NCI-H1694 treated with DMSO at 0.1 percent for 48 hours (cell line): ENCODE measurements at regions not wholly inside any gene's neighbourhood (a gene's known extent, or its start where the extent isn't known, plus 50 kb on each side); places are given as distances from the start of the nearest gene placed in this dataset.
"Not testable (repeated sequence)": the region's sequence is repeated elsewhere in the genome, so short reads cannot be mapped to it uniquely, and the experiment has no call there.

Experiments used
- DNase-seq: peaks from one replicate; lab custom pipeline; 2025; lab: John Stamatoyannopoulos, UW

DNA sequence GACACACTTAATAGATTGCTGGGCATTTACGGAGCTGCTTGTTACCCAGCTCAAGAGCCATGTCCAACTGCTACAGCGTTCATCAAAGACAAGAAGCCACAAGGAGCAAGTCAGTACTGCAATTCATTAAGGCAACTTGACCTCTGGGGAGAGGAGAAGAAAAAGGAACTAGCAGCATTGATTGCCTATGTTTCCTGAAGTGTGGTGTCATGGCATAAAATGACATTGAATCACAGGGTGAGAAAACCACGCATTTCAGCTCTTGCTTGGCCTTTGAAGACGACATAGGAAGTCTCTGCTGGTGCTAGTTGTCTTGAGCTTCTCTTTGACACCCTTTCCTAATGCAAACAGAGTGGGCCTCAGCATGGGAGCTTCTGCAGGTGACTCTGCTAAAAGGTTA lies 139.1 kb downstream of the CDH26 start:
- no peak for DNase-seq

DNA sequence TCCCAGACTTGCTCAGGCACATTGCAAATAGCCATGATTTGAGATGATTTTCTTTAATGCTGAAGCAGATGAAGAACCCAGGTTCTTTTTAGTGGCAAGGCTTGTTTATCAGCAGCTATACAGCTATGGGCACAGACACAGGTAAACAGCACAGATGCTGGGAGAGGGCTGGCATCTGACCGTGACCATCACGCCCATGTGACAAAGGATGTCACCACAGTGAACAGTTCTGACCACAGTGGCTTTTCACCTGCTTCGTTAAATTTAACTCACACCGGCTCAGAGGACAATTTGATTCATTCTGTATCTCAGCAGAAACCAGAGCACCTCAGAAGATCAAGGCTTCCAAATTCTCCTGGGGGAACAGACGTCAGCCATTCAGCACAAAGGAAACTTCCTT lies 142.6 kb downstream of the CDH26 start:
- no peak for DNase-seq

DNA sequence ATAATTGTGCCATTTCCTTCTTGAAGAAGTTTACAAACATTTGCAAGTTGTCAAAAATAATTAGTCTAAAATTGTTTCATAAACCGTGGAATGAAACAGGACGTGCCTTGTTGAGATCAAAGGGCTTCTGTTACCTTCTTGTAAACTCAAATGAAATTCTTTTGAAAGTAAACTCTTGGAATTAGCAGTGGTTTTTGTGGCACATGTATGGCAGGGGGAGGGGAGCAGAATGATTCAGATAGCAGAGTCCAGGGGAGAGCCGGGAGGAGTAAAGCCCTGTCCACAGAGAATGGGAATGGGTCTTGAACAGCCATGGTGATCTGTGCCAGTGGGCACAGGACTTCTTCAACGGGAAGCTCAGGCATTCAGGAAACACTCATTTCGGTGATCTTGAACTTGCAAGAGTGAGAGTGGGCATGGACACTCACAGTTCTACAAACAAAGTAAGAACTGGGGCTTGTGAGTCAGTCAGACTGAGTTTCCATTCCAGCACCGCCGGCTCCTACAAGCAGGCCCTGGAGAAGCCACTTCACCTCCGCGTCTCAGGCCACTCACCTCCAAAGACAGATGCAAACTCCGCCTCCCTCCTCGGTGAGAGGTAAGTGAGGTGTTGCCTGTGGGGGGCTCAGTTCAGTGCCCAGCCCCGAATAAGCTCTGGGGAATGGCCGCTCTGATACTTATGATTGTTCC lies 143.1 kb downstream of the CDH26 start:
- DNase-seq = no peak

DNA sequence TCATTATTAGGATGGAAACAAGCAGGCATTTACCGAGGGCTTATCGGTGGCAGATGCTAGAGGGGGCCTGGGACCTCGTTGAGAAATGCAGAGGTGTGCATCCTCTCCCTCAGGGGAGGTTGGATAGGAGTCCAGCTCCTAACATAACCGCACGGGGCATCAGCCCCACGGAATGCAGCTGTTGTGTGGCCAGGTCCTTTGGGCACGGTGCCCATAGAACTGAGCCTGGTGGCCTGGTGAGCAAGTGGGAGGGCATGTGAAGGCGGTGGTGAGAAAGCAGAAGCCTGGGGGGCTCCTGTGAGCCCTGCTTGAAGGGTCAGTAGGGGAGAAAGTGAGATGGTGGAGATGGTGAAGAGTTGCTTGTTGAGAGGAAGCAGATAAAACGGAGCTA lies 143.7 kb downstream of the CDH26 start:
- no peak for DNase-seq

DNA sequence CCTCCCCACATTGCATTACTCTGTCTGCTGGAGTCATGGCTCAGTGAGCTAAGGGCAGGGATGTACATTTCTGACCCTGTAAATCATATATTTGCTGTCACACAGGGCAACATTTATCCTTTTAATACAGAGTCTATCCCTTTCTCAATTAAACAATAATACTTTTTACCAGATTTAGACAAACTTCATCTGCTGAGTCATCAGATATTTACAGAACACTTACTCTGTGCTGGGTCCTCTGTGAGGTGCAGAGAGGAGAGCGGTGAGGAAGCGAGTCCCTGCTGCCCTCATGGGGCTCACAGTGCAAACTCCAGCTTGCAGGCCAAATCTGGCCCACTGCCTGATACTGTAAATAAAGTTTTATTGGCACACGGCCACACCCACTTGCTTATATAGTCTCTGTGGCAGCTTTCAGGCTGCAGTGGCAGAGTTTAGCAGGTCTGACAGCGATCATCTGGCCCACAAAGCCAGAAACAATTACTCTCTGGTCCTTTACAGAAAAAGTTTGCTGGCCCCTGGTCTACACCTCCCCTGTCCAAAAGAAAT lies 144.5 kb downstream of the CDH26 start:
- no peak for DNase-seq

DNA sequence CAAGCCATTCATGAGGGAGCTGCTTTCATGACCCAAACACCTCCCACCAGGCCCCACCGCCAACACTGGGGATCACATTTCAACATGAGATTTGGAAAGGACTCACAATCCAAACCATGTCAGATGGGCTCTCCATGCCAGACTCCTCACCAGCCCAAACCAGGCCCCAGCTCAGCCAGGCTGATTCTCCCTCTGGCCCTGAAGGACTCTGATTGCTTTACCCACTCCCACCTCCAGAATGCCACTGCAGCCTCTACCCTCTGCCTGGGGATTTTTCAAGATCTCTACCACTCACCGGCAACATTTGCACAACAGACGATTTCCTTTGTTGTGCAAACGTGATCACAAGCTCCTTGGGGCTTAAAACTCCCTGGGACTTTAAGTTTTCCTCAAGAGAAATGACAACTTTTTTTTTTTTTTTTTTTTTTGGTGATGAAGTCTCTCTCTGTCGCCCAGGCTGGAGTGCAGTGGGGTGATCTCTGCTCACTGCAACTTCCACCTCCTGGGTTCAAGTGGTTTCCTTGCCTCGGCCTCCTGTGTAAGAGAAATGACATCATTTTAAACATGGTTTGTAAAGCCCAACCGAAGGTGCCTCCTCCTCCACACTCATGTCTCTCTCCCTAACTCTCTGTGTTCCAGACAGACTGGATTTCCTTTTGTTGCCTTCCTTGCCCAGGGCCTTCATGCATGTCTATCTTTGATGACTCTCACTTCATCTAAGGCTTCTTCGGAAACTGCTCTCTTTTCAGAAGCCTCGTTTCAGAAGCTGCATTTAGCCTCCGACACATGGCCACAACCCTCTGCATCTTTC lies 147.0 kb downstream of the CDH26 start:
- DNase-seq = no peak

DNA sequence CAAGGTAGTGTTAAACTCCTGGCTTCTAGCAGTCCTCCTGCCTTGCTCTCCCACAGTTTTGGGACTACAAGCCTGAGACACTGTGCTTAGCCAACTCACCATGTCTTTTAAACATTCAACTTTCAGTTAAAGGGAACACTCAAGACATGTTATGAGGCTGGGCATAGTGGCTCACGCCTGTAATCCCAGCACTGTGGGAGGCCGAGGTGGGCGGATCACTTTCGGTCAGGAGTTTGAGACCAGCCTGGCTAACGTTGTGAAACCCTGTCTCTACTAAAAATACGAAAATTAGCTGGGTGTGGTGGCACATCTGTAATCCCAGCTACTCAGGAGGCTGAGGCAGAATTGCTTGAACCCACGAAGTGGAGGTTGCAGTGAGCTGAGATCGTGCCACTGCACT lies 148.0 kb downstream of the CDH26 start:
- not testable (repeated sequence) for DNase-seq

DNA sequence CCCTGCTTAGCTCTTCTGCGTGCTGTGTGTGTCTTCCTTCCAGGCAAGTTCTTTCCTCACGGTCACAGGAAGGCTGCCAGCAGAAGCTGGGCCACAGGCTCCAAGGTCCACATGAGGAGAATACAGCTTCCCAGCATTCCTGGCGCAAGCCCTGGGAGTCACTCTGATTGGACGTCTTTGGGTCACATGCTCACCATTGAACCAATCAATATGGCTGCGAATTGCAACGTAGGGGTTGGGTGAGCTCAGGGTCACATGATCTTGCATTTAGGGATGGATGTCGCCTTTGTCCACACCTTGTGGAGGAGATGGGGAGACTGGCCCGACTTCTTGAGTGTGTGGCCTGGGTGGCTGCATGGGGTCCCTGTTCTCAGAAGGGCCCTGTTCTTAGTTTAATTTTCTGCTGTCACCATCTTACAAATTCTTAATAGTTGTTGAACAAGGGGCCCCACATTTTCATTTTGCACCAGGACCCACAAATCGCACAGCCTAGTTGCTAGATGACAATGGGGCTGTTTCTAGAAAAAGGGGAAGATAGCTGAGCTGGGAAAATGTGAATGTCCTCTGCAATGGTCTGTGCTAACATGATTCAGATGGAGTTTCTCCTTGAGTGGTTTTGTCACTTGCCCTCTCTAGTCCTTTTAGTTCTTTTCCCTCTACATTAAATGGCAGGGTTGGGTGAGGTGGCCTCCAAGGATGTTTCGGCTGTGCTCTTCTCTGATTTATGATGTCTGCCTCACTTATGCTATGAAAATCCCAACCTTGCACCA lies 149.6 kb downstream of the CDH26 start:
- no peak for DNase-seq

DNA sequence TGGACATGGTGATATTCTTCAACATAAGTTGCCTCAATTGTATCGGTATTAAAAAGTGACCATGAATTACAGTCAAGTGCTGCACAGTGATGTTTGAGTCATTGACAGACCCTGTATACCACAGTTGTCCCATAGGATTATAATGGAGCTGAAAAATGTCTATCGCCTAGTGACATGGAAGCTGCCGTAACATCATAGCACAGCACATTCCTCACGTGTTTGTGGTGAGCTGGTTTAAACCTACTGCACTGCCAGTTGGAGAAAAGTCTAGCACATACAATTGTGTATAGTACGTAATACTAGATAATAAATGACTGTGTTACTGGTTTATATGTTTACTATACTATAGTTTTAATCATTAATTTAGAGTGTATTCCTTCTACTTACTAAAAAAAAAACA lies 150.2 kb downstream of the CDH26 start:
- no peak for DNase-seq

DNA sequence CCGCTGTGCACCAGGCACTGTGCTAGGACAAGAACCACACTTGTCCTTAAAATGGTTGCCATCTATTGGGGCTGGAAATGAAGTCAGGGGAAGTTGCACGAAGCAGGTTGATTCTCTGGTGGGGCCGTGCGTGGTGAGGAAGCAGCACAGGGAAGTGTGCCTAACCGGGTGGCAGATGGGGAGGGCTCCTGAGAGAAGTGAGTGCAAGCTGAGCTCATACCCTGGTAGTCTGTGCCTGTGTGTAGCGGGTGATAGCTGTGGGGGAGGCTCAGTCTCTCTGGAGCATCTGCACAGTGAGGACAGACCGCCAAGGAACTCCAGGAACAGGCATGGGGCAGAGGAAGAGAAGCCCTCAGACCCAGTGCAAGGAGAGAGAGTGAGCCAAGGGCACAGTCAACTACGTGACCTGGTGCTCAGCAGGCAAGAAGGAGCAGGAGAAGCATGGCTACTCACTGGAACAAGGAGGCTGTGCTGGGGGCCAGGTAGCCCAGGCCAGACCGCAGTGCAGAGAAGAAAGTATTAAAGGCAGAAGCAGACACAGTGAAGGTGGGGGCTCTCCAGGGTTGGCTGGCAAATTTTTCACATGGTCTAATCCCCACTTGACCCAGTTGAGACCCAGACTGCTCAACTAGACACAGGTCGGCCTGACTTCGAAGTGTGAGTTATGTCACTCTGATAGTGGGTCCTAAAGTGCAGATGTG lies 155.0 kb downstream of the CDH26 start:
- DNase-seq = no peak

DNA sequence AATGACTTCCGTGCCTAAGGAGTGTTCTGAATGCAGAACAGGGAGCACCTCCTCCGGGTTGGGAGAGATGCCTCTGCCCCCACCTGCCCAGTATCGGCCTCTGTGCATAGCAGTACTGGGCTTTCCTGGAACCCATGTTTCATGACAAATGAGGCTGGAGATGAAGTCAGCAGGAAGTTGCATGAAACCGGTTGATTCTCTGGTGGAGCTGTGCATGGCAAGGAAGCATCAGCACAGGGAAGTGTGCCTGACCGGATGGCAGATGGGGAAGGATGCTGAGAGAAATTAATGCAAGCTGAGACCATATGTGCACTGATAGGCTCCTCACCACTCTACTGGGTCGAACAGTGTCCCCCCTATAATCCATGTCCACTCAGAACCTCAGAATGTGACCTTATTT lies 155.5 kb downstream of the CDH26 start:
- DNase-seq = no peak

DNA sequence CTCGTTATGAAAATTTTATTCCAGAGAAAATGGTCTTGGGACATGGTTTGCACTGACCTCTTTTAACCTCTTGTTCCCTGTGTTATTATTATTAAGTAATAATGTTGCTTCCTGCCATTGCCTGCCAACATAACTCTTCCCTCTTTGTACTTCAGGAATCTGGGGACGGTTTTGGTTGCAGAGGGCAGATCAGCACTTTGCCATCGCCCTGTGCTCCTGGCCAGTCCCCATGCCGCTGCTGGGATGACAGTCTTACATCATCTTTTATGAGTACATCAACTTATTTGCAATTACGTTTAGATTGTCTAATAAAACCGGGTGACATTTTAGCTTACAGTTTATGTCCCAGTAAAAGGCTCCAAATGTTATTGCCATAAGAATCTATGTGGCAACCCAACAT lies 157.2 kb downstream of the CDH26 start:
- DNase-seq = no peak

DNA sequence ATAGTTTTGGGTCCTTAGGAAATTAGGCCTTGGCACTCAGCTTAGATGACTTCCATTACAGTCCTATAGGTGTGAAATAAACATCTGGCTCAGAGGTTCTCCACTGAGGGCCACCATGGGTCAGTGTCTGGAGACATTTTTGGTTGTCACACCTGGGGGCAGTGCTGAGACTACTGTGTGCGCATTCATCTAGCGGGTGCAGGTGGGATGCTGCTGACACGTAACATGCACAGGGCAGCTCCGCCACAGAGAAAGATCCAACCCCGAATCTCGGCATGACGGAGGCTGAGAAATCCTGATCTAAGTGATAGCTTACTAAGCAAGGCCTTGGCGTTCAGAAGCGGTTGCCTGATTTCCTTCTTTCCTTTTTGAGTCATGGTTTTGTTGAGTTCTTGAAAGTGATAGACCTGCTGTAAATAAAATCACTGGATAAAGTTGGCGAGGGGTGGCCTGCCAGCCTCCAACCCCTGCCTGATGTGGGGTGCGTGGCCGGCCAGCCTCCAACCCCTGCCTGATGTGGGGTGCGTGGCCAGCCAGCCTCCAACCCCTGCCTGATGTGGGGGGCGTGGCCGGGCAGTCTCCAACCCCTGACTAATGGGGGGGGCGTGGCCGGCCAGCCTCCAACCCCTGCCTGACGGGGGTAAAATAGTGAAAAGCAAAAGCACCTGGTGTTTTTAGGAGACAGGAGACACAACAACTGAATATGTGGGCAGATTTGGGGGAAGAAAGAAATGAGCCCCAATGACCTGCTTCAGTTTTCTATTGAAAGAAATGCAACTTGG lies 158.1 kb downstream of the CDH26 start:
- DNase-seq = no peak

DNA sequence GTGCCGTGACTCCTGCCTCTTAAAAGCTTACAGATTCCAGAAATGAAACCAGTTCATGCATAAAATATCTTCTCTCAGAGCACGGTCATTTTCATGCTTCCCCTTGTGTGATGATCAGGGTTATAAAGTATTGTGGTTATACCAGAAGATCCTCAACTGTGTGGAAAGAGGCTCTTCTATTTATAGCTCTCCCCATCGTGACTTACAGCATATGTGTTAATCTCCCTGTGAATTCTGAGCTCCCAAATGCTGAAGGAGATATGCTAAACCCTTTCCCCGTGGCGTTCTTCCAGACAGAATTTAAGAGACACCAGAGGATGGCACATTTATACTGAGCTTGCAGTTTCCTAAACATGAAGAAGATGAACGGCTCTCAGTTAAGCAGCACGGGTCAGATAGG lies 158.8 kb downstream of the CDH26 start:
- no peak for DNase-seq

DNA sequence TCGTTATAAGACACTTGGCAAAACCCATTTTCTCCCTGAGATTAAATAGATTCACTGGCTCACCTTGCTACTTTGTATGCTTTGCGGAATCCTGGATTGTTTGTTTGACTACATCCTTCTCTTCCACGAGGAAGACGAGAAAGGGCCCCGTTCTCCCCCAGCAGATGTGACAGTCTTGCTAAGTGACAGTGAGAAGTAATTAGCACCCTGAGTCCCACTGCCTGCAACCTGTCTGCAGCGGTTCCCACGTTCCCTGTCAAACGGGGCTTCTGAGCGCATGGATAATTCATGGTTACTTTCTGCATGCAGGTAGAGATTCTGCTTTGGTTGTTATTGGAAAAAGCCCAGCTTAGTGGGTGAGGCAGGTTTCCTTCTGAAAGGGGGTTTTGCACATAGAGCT lies 163.7 kb downstream of the CDH26 start:
- DNase-seq = no peak

DNA sequence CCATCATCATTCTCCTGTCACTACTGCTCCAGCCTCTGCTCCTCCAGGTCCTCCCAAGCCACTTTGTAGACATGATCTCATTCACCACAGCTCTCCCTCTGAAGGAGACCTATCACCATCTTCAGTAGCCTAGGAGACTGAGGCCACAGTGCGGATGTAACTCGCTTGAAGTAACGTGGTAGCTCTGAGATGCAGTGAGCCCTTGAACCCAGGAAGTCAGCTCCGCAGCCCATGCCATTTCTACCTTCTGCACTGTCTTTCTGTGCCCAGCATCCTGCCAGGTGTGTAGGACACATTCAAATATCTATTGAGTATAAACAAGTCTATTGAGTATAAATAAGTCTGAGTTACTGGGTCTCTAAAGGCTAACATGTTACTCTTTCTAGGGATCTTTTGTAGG lies 164.4 kb downstream of the CDH26 start:
- DNase-seq = no peak

DNA sequence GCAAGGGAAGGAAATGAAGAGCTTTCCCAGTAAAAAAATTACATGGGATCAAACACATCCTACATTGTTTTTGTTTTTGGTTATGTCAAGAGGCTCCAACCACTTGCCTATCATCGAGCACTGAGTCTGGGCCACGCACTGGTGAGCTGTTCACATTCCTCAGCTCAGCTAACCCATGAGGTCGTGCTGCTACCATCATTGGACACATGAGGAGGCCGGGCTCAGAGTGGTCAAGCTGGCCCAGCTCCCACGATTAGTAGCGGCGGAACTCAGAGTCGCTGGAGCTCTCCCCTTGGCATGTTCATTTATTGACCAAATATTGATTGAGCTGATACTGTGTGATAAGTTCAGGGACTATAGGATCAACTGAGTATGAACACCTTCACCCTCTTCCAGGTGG lies 164.9 kb downstream of the CDH26 start:
- no peak for DNase-seq

DNA sequence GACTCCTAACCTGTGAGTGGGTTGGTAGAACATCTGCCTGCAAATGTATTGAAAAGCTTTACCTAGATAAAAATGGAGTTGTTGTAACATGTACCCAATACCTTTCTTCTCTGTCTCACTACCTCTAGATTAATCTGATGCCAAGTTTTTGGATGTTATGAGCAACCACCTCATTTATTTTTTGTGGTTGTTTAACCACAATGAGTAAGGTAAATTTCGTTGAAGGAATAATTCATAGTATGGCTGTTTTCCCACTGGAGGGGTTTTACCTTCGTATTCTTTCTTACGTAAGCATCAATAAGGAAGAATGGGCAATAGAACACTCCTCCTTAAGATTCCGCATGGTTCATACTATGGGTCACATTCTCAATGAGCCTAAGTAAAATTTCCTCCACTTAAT lies 165.4 kb downstream of the CDH26 start:
- no peak for DNase-seq

DNA sequence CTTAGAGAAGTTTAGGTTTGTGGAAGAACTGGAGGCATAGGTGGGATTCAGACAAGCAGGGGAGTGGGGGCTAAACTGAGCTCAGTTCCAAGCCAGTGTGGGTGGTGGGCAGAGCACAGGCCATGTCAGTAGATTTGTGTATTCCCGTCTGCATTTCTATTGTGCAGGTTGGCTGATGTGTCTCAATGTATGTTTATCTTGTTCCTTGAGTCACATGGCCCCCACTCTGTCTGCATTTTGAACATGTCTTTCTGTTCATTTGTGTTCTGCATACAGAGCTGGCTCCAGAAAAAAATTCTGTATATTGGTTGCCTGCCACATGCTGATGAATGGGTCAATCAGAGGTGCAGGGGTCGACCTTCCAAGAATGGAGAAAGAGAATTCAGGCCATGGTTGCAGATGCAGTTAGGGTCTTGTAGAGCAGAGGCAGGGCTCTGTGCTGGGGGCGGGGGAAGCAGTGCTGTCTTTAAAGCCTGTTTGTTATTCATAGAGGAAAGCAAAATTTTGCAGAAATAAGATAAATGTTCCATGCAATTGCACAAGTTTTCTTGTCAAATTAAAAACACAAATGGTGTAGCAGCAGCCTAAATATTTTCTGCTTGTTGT lies 166.7 kb downstream of the CDH26 start:
- no peak for DNase-seq

DNA sequence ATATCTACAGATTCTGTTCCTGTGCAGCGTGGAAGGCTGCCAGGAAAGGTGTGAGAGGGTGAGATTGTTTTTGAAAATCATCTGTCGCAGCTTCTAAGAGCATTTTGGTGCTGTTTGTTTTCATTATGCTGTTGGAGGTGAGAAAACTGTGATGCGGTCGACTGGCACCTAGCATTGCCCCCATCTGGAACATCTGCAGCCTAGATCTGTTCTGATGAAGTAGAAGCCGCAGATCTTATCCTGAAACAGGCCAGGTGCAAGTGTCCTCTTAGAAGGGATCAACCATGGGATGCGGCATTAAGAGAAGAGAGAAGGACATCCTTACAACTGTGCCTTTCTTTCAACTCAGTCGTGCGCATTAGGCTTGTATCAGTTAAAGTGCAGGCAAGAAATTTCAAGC lies 167.3 kb downstream of the CDH26 start:
- no peak for DNase-seq

DNA sequence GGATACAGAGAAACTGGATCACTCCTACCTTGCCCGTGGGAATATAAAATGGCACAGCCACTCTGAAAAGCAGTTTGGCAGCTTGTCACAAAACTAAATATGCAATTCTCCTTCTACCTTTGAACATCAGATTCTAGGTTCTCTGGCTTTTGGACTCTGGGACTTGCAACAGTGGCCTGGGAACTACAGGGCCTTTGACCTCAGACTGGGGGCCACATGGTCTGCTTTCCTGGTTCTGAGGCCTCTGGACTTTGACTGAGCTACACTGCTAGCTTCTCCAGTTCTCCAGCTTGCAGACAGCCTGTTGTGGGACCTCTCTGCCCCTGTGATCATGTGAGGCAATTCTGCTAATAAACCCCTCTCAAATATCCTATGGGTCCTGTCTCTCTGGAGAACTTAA lies 168.8 kb downstream of the CDH26 start:
- no peak for DNase-seq
